ENCODE measurements at regions not wholly inside any gene's neighbourhood (a gene's known extent, or its start where the extent isn't known, plus 50 kb on each side); places are given as distances from the start of the nearest gene placed in this dataset.

- no peak for DNase-seq (ENCODE audit: low spot score)
Observed at GRCh38 chr20:11624704-11625103, 293.0 kb upstream of the BTBD3 start.

DNA sequence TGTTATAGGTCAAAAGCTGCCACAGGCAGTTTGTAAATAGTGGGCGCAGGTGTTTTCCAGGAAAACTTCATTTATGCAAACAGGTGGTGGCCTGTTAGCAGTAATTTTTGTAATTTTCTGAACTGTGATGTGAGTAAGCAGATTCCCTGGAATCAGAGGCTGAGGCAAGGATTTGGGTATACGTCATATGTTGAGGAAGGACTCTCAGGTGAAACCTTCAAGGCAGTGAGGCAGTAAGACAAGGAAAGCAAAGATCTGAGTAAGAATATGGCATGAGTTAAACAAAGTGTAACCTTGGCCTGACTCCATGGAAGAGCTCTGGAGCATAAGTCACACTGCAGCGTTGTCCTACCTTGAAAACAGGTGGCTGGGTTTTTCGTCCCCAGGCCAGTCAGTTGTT lies 291.1 kb upstream of the BTBD3 start:
- DNase-seq (ENCODE audit: low spot score), result no peak

DNA sequence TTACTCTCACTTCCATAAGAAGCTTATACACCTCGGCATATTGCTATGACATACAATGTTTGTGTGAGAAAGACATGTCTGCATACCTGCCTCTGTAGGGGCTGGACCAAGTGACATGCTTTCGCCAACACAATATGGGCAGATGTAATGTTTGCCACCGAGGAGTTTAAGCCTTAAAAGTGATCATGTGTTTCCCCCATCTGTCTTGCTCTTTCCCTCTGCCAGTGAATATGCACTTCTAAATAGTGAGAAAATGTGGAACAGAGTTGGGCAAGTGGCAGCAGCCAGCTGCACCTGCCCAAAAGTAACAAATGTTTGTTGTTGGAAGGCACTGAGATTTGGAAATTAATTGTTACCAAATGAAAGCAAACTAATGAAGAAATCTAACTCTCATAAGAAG lies 274.8 kb upstream of the BTBD3 start:
- no peak for DNase-seq (ENCODE audit: low spot score)

DNA sequence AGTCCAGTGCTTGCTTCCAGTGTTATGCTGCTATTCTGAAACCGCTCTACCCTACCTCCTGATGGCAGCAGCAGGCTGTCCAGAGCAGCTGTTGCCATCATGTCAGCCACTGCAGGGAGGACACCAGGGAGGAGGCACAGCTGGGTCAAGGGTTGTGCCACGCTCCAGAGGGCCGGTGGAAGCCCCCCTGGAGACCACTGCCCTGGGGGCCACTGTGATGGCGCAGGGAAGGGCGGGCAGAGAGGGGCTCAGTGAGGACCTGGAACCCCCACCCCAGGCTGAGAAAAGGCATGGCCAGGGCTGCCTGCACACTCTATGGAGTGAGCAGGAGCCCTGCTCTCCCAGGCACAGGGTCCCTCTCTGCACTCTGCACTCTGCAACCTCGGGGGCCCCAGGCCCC lies 271.3 kb upstream of the BTBD3 start:
- no peak for DNase-seq (ENCODE audit: low spot score)

GRCh38 chr20:11650566-11650965 lies 267.1 kb upstream of the BTBD3 start:
- no peak for DNase-seq (ENCODE audit: low spot score)

GRCh38 chr20:11651138-11651537 lies 266.6 kb upstream of the BTBD3 start:
- no peak for DNase-seq (ENCODE audit: low spot score)

GRCh38 chr20:11651647-11652046 lies 266.0 kb upstream of the BTBD3 start:
- DNase-seq (ENCODE audit: low spot score), result no peak

GRCh38 chr20:11652128-11652527 lies 265.6 kb upstream of the BTBD3 start:
- DNase-seq (ENCODE audit: low spot score), result no peak

- no peak for DNase-seq (ENCODE audit: low spot score)
Observed at GRCh38 chr20:11654766-11655165, 262.9 kb upstream of the BTBD3 start.

GRCh38 chr20:11660673-11661072 lies 257.0 kb upstream of the BTBD3 start:
- DNase-seq (ENCODE audit: low spot score), result no peak

GRCh38 chr20:11671015-11671511 lies 246.6 kb upstream of the BTBD3 start:
- DNase-seq (ENCODE audit: low spot score), result no peak

DNA sequence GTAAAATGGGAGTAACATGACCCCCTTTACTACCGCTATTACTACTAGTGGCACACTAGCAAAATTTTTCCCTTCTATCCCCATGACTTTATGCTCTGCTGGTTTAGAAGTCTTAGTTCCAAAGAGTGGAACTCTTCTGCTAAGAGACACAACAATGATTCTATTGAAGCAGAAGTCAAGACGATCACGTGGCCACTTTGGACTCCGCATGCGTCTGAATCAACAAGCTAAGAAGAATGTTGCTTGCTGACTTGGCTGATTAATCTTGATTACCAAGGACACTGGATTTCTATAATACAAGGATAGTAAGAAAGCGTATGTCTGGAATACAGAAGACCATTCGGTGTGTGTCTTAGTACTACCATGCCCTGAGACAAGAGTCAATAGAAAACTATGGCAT lies 244.7 kb upstream of the BTBD3 start:
- DNase-seq (ENCODE audit: low spot score), result no peak

DNA sequence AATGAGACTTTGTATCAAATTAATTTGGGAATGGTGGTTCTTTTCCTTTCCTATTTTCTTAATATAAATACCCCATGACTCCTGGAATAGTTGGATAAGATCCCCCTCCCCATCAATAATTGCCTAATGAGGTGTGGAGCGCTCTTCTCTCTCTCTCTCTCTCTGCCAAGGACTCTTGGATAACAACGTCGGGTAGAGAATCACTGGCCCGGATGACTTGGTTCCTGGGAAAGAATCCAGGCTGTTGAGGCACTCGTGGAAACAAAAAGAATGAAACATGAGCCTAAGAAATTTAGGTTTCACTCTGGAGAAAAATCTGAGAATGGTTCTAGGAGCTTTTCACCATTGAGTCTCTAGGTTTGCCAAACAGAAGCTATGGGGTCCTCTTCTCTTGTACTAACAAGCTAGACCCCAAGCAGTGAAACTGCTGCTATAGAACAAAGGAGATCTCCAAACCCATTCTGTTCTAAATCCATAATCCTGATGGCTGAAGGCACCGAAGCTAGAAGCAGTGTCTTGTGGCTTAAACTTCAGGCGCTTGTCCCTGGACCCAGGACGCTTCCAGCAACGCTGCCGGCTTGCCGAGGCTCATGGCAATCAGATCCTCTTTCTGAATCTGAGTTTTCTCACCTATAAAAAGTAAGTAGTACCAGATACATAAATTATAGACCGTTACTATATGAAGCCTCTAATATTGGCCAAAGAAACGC lies 241.6 kb upstream of the BTBD3 start:
- no peak for DNase-seq (ENCODE audit: low spot score)

- no peak for DNase-seq (ENCODE audit: low spot score)
Observed at GRCh38 chr20:11676630-11677287, 240.9 kb upstream of the BTBD3 start.

- DNase-seq (ENCODE audit: low spot score), result no peak
Observed at GRCh38 chr20:11677428-11677827, 240.3 kb upstream of the BTBD3 start.

DNA sequence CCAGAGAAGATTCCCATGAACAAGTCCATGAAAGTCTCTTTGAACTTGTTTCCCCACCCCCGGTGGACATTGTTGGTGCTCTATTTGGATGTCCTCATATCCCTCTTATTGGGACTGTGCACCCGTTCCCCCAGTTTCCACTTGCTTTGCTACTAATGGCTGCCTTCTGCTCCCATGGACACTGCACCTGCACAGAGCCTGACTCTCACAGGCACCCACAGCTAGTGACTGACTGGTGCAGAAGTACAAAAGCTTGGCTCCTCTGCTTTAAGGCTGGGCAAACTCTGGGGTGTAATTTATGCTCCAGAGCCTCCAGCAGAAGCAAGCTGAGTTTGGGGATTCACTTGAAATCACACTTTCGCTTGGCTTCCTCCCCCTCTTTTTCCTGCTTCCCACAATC lies 239.9 kb upstream of the BTBD3 start:
- no peak for DNase-seq (ENCODE audit: low spot score)

DNA sequence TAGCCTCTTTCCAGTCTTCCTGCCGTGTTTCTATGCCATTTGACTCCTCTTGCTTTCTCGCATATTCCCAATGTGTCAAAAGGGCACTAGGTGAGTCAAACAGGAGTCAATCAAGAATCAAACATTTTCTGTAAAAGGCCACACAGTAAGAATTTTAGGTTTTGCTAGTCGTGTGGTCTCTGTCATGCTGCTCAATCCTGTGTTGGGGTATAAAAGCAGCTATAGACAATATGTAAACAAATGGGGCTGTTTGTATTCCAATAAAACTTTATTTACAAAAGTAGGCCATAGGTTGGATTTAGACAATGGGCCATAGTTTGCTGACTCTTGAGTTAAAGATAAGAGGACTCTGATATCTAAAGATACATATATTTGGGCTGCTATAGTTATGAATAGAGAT lies 235.4 kb upstream of the BTBD3 start:
- no peak for DNase-seq (ENCODE audit: low spot score)

GRCh38 chr20:11686195-11686594 lies 231.5 kb upstream of the BTBD3 start:
- DNase-seq (ENCODE audit: low spot score), result no peak

- DNase-seq (ENCODE audit: low spot score), result no peak
Observed at GRCh38 chr20:11686820-11687543, 230.7 kb upstream of the BTBD3 start.

- no peak for DNase-seq (ENCODE audit: low spot score)
Observed at GRCh38 chr20:11687546-11688292, 230.0 kb upstream of the BTBD3 start.

DNA sequence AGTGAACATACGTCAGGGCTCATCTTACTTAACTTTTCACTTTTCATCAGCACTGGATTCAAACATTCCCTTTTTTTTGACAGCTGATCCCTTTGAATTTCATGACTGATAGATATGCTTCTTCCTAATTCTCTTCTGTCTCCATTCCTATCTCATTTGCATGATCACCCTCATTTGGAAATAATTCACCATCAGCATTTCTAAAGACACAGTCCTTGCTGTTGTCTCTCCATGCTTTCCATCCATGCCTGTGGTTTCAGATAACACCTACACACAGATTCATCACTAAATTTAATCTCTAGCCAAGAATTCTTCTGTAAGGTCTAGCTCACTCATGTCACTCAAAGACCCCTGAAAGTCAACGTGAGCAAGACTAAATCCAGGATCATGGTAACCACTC lies 228.4 kb upstream of the BTBD3 start:
- DNase-seq (ENCODE audit: low spot score), result no peak

GRCh38 chr20:11691766-11692165 lies 225.9 kb upstream of the BTBD3 start:
- DNase-seq (ENCODE audit: low spot score), result no peak
